GM12872 (cell line): ENCODE measurements at regions not wholly inside any gene's neighbourhood (a gene's known extent, or its start where the extent isn't known, plus 50 kb on each side); places are given as distances from the start of the nearest gene placed in this dataset.
A peak's percentile ranks its signal among the peaks of the same experiment; 100 is the strongest.

Source experiments
- CTCF ChIP-seq: IDR thresholded peaks from 3 replicates; pipeline ENCODE4 v1.5.1; 2011; ENCODE audit warnings: low read depth, mild to moderate bottlenecking, low read length, moderate library complexity; ENCODE audit not compliant: insufficient read depth

GRCh38 chr2:195320413-195320973, 336.5 kb upstream of the SLC39A10 start:
- no peak for TF ChIP-seq CTCF

- no peak for TF ChIP-seq CTCF
Observed at GRCh38 chr2:195319548-195320412, 337.2 kb upstream of the SLC39A10 start.

GRCh38 chr2:195319112-195319460, 337.9 kb upstream of the SLC39A10 start:
- no peak for TF ChIP-seq CTCF

GRCh38 chr2:195318440-195319111, 338.4 kb upstream of the SLC39A10 start:
- peak; percentile 40; the same call in 1 of the 3 replicates for TF ChIP-seq CTCF

- TF ChIP-seq CTCF, result no peak
Observed at GRCh38 chr2:195317550-195317949, 339.5 kb upstream of the SLC39A10 start.

- TF ChIP-seq CTCF, result no peak
Observed at GRCh38 chr2:195316486-195316885, 340.5 kb upstream of the SLC39A10 start.

GRCh38 chr2:195313962-195314361, 343.1 kb upstream of the SLC39A10 start:
- TF ChIP-seq CTCF, result no peak
